ENCODE measurements at regions not wholly inside any gene's neighbourhood (a gene's known extent, or its start where the extent isn't known, plus 50 kb on each side); places are given as distances from the start of the nearest gene placed in this dataset.

GRCh38 chr14:95611293-95611880, 74.8 kb upstream of the TCL1B start:
- ChIA-PET POLR2A (no interaction called here), CTCF (interaction anchor here (1.3 kb wide), 2 partner anchors 69 to 163 kb away, joined by 3 to 4 read pairs; no protein-coding TSS in a partner anchor)
- Histone ChIP-seq H3K4me3 (ENCODE audit: low read depth, low read length) (no peak overlapping the region), H3K36me3 (ENCODE audit: control insufficient read depth, insufficient read depth, low read length) (no peaks in the 10 kb centered on the region), H3K4me1 (peaks cover 3% of the 10 kb centered on the region; the same call in 1 of the 2 replicates), H3K9me3 (no peaks in the 10 kb centered on the region), H3K27me3 (replicated peaks; ENCODE audit: control insufficient read depth, insufficient read depth, low read length) (no peaks in the 10 kb centered on the region; the same call in none of the 2 replicates)
- no peak overlapping the region for H3K27ac Mint-ChIP-seq (ENCODE audit: unreplicated experiment)
- H3K4me1 Mint-ChIP-seq (ENCODE audit: low read depth, unreplicated experiment) = no peaks in the 10 kb centered on the region
- TF ChIP-seq, protein P1, sequence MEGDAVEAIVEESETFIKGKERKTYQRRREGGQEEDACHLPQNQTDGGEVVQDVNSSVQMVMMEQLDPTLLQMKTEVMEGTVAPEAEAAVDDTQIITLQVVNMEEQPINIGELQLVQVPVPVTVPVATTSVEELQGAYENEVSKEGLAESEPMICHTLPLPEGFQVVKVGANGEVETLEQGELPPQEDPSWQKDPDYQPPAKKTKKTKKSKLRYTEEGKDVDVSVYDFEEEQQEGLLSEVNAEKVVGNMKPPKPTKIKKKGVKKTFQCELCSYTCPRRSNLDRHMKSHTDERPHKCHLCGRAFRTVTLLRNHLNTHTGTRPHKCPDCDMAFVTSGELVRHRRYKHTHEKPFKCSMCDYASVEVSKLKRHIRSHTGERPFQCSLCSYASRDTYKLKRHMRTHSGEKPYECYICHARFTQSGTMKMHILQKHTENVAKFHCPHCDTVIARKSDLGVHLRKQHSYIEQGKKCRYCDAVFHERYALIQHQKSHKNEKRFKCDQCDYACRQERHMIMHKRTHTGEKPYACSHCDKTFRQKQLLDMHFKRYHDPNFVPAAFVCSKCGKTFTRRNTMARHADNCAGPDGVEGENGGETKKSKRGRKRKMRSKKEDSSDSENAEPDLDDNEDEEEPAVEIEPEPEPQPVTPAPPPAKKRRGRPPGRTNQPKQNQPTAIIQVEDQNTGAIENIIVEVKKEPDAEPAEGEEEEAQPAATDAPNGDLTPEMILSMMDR (IDR thresholded peaks at IDR 0.05; ENCODE audit: insufficient read depth in 1 of 2, low read depth in 1 of 2, low read length in 1 of 2, severe bottlenecking in 1 of 2, unreplicated experiment in 1 of 2) = no peak
- H3K4me3 Mint-ChIP-seq (ENCODE audit: unreplicated experiment) = no peak overlapping the region
- intact Hi-C loops (cut with micrococcal nuclease; ENCODE audit: unreplicated experiment) = no loop called here
- DNase-seq = no peak
- H3K36me3 Mint-ChIP-seq (ENCODE audit: insufficient read depth, unreplicated experiment) = no peaks in the 10 kb centered on the region
- H3K9me3 Mint-ChIP-seq (ENCODE audit: unreplicated experiment) = no peaks in the 10 kb centered on the region
- BruUV-seq (replicated peaks) = no TSS peak
- peaks cover 20% of the 10 kb centered on the region for H3K27me3 Mint-ChIP-seq (ENCODE audit: insufficient read depth, unreplicated experiment)

DNA sequence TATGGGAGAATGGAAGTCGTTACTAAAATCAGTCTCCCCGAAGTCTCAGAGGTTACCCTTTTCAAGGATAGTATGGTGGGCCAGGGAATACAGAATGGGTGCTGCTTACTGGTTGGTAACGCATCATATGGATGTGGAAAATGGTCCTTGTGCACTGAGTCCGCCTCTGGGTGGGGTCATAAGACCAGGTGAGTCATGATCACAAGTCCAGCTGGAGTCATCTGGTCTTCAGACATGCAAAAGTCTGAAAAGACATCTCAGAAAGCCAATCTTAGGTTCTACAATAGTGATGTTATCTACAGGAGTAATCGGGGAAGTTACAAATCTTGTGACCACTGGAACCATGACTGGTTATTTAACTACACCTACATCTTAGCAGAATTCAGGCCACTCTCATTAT, 71.9 kb upstream of the TCL1B start:
- Histone ChIP-seq H3K4me3 (ENCODE audit: low read depth, low read length) (no peak overlapping the region), H3K9me3 (no peaks in the 10 kb centered on the region), H3K4me1 (peaks cover under 1% of the 10 kb centered on the region; the same call in 1 of the 2 replicates), H3K27me3 (replicated peaks; ENCODE audit: control insufficient read depth, insufficient read depth, low read length) (no peaks in the 10 kb centered on the region; the same call in 1 of the 2 replicates), H3K36me3 (ENCODE audit: control insufficient read depth, insufficient read depth, low read length) (no peaks in the 10 kb centered on the region)
- POLR2A ChIA-PET = no interaction called here
- Mint-ChIP-seq H3K4me3 (ENCODE audit: unreplicated experiment) (no peak overlapping the region), H3K36me3 (ENCODE audit: insufficient read depth, unreplicated experiment) (no peaks in the 10 kb centered on the region), H3K9me3 (ENCODE audit: unreplicated experiment) (no peaks in the 10 kb centered on the region), H3K27me3 (ENCODE audit: insufficient read depth, unreplicated experiment) (peaks cover 19% of the 10 kb centered on the region), H3K27ac (ENCODE audit: unreplicated experiment) (no peak overlapping the region), H3K4me1 (ENCODE audit: low read depth, unreplicated experiment) (no peaks in the 10 kb centered on the region)
- BruUV-seq (replicated peaks) = no TSS peak
- intact Hi-C loops (cut with micrococcal nuclease; ENCODE audit: unreplicated experiment) = no loop called here
- DNase-seq = peak in 1 of 2 experiments; percentile 9
- CTCF ChIA-PET = no interaction called here
- TF ChIP-seq, protein P1 (IDR thresholded peaks at IDR 0.05; ENCODE audit: insufficient read depth in 1 of 2, low read depth in 1 of 2, low read length in 1 of 2, severe bottlenecking in 1 of 2, unreplicated experiment in 1 of 2) = no peak

DNA sequence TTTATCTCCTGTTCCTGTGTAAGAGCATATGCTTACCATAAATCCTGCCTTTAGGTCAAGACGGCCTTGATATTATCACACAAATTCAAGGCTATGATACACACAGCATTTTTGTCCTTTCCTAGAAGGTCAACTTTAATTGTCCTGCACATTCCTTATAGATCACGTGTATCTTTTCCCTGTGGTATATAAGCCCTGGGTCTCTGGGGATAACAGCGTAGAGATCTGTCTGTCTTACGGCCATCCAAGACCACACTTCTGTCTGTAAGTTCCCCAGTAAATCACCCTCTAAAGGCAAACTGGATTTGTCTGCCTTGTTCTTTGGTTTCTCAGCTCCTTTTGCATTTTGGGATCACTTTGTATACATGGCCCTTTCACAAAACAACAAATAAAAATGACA, 69.5 kb upstream of the TCL1B start:
- Histone ChIP-seq H3K4me1 (no peaks in the 10 kb centered on the region), H3K4me3 (ENCODE audit: low read depth, low read length) (no peak overlapping the region), H3K27me3 (replicated peaks; ENCODE audit: control insufficient read depth, insufficient read depth, low read length) (no peaks in the 10 kb centered on the region), H3K9me3 (no peaks in the 10 kb centered on the region), H3K36me3 (ENCODE audit: control insufficient read depth, insufficient read depth, low read length) (no peaks in the 10 kb centered on the region)
- TF ChIP-seq, protein P1 (IDR thresholded peaks at IDR 0.05; ENCODE audit: insufficient read depth in 1 of 2, low read depth in 1 of 2, low read length in 1 of 2, severe bottlenecking in 1 of 2, unreplicated experiment in 1 of 2) = no peak
- H3K36me3 Mint-ChIP-seq (ENCODE audit: insufficient read depth, unreplicated experiment) = no peaks in the 10 kb centered on the region
- peaks cover 17% of the 10 kb centered on the region for H3K27me3 Mint-ChIP-seq (ENCODE audit: insufficient read depth, unreplicated experiment)
- ChIA-PET CTCF (no interaction called here), POLR2A (no interaction called here)
- H3K4me1 Mint-ChIP-seq (ENCODE audit: low read depth, unreplicated experiment) = no peaks in the 10 kb centered on the region
- no peaks in the 10 kb centered on the region for H3K9me3 Mint-ChIP-seq (ENCODE audit: unreplicated experiment)
- no TSS peak for BruUV-seq (replicated peaks)
- H3K4me3 Mint-ChIP-seq (ENCODE audit: unreplicated experiment) = no peak overlapping the region
- intact Hi-C loops (cut with micrococcal nuclease; ENCODE audit: unreplicated experiment) = no loop called here
- no peak overlapping the region for H3K27ac Mint-ChIP-seq (ENCODE audit: unreplicated experiment)
- no peak for DNase-seq

Measured in Caco-2 (cell line).